Panc1 (cell line): ENCODE measurements at regions not wholly inside any gene's neighbourhood (a gene's known extent, or its start where the extent isn't known, plus 50 kb on each side); places are given as distances from the start of the nearest gene placed in this dataset.

ENCODE experiments used
- ATAC-seq: fragments of 200-7000 bp; cut with Tn5 transposase; 2 replicates; pipeline ENCODE4 v1.9.1; 2020; ENCODE audit warnings: mild to moderate bottlenecking, moderate library complexity
- BruUV-seq: library from RNA; stranded (reverse); fragments of 400-500 nt; replicated peaks from 2 replicates; lab custom pipeline; 2021; lab: Mats Ljungman, UMichigan
- CTCF ChIA-PET: fragments of 300-600 bp; sonication (Branson Sonifier 250); formaldehyde crosslinking; loops from one replicate; lab custom pipeline; 2022; ENCODE audit warnings: antibody characterized with exemption; lab: Charles Lee
- POLR2A ChIA-PET: fragments of 300-600 bp; sonication (Branson Sonifier 250); formaldehyde crosslinking; loops from one replicate; lab custom pipeline; 2022; ENCODE audit warnings: antibody characterized with exemption; lab: Charles Lee
- DNase-seq: peaks from one replicate; pipeline ENCODE4 v3.0.0-alpha.2; 2010; ENCODE audit warnings: low read depth, low spot score
- H3K27ac ChIP-seq: 2 replicates; pipeline ENCODE4 v1.5.1; 2011; ENCODE audit warnings: mild to moderate bottlenecking, low read length, inconsistent platforms
- H3K27me3 ChIP-seq: fragments of 200-500 bp; sonication (Bioruptor generic); 2 replicates; pipeline ENCODE4 v1.6.0; 2014; ENCODE audit warnings: low read length, inconsistent platforms; ENCODE audit not compliant: control insufficient read depth, insufficient read depth
- H3K36me3 ChIP-seq: fragments of 200-500 bp; sonication (Bioruptor generic); 2 replicates; pipeline ENCODE4 v1.5.1; 2014; ENCODE audit warnings: inconsistent platforms, mild to moderate bottlenecking, low read length, moderate library complexity; ENCODE audit not compliant: control insufficient read depth, insufficient read depth
- H3K4me1 ChIP-seq: 2 replicates; pipeline ENCODE4 v1.5.1; 2011; ENCODE audit warnings: inconsistent platforms, mild to moderate bottlenecking, low read length, moderate library complexity; ENCODE audit not compliant: control insufficient read depth, insufficient read depth
- H3K4me3 ChIP-seq, 2 experiments: 2 replicates each; pipeline ENCODE4 v1.5.1; 2011 to 2012; ENCODE audit warnings: low read depth in 2 of 2, low read length in 2 of 2, mild to moderate bottlenecking in 2 of 2, inconsistent platforms in 1 of 2, moderate library complexity in 1 of 2
- H3K9me3 ChIP-seq: fragments of 200-500 bp; sonication (Bioruptor generic); 2 replicates; pipeline ENCODE4 v1.5.1; 2014; ENCODE audit warnings: low read depth, mild to moderate bottlenecking, inconsistent platforms, low read length, moderate library complexity; ENCODE audit not compliant: control insufficient read depth, insufficient read depth
- CTCF ChIP-seq: fragments of 450-650 bp; IDR thresholded peaks from 2 replicates; pipeline ENCODE4 v1.5.1; 2017; ENCODE audit warnings: mild to moderate bottlenecking
- POLR2AphosphoS5 ChIP-seq: IDR thresholded peaks from 2 replicates; pipeline ENCODE4 v1.6.1; 2012; ENCODE audit warnings: mild to moderate bottlenecking, low read depth, low read length, moderate library complexity
- REST ChIP-seq, 2 experiments: IDR thresholded peaks; 2 replicates each; pipeline ENCODE4 v1.6.1; 2011 to 2012; ENCODE audit warnings: low read depth in 2 of 2, control low read depth in 1 of 2, low read length in 1 of 2, mild to moderate bottlenecking in 1 of 2, moderate library complexity in 1 of 2; ENCODE audit not compliant: insufficient read depth in 1 of 2
- SIN3A ChIP-seq: IDR thresholded peaks from 2 replicates; pipeline ENCODE4 v1.6.1; 2012; ENCODE audit warnings: low read depth, mild to moderate bottlenecking, low read length, moderate library complexity, borderline replicate concordance; ENCODE audit not compliant: insufficient read depth
- TCF7L2 ChIP-seq: IDR thresholded peaks from 2 replicates; pipeline ENCODE4 v1.6.1; 2011; ENCODE audit warnings: mild to moderate bottlenecking, low read depth, low read length, inconsistent platforms
- in situ Hi-C: cut with HindIII; loops from 2 replicates; pipeline ENCODE4 v1.10.0; 2016; ENCODE audit warnings: low sequenced_read_pairs, low pct_unique_long_range_greater_than_20kb
- intact Hi-C: fragments of 100-400 bp; cut with micrococcal nuclease; formaldehyde crosslinking; loops from one replicate; pipeline ENCODE4 v1.10.0; 2022; ENCODE audit not compliant: unreplicated experiment

- Histone ChIP-seq H3K27ac (no peak overlapping the region), H3K4me1 (no peaks in the 10 kb centered on the region), H3K27me3 (no peaks in the 10 kb centered on the region), H3K36me3 (no peaks in the 10 kb centered on the region), H3K9me3 (no peaks in the 10 kb centered on the region), H3K4me3 (no peak overlapping the region)
- ChIA-PET CTCF (no interaction called here), POLR2A (no interaction called here)
- DNase-seq (no peak), ATAC-seq (no peak)
- BruUV-seq: no TSS peak
- TF ChIP-seq REST (IDR thresholded peaks at IDR 0.05; ENCODE audit: insufficient read depth in 1 of 2, low read depth in 2 of 2, low read length in 1 of 2) (no peak), POLR2AphosphoS5 (no peak)
- in situ Hi-C loops: no loop called here
- intact Hi-C loops: no loop called here
Observed at GRCh38 chr5:117880932-117881331, 1107.4 kb downstream of the DTWD2 start.

GRCh38 chr5:117877731-117878130 is 1110.6 kb downstream of the DTWD2 start:
- intact Hi-C loops (no loop called here), in situ Hi-C loops (no loop called here)
- TF ChIP-seq TCF7L2: no peak

GRCh38 chr5:117872798-117873368 is 1115.5 kb downstream of the DTWD2 start:
- Histone ChIP-seq H3K27ac (no peak overlapping the region), H3K27me3 (no peaks in the 10 kb centered on the region), H3K36me3 (no peaks in the 10 kb centered on the region), H3K4me3 (no peak overlapping the region), H3K4me1 (no peaks in the 10 kb centered on the region), H3K9me3 (no peaks in the 10 kb centered on the region)
- ChIA-PET POLR2A (no interaction called here), CTCF (no interaction called here)
- BruUV-seq: no TSS peak
- intact Hi-C loops: no loop called here
- in situ Hi-C loops: no loop called here
- ATAC-seq: no peak
- DNase-seq: no peak
- TF ChIP-seq SIN3A (no peak), REST (IDR thresholded peaks at IDR 0.05; ENCODE audit: insufficient read depth in 1 of 2, low read depth in 2 of 2, low read length in 1 of 2) (no peak), POLR2AphosphoS5 (no peak), TCF7L2 (no peak), CTCF (no peak)

More at GRCh38 chr5:117877731-117878130, 1110.6 kb downstream of the DTWD2 start:
- POLR2A ChIA-PET: no interaction called here
- H3K4me3 ChIP-seq: no peak overlapping the region
- no TSS peak for BruUV-seq
- CTCF ChIA-PET: no interaction called here
- ATAC-seq (no peak), DNase-seq (no peak)
- H3K27ac ChIP-seq: no peak overlapping the region
- H3K27me3 ChIP-seq: no peaks in the 10 kb centered on the region
- H3K9me3 ChIP-seq: no peaks in the 10 kb centered on the region
- H3K36me3 ChIP-seq: no peaks in the 10 kb centered on the region
- no peaks in the 10 kb centered on the region for H3K4me1 ChIP-seq
